HFF-Myc (cell line): ENCODE measurements at regions not wholly inside any gene's neighbourhood (a gene's known extent, or its start where the extent isn't known, plus 50 kb on each side); places are given as distances from the start of the nearest gene placed in this dataset.

Experiments used
- DNase-seq: peaks from one replicate; pipeline ENCODE4 v3.0.0-alpha.2; 2011; ENCODE audit warnings: low read depth; ENCODE audit errors: extremely low read depth
- H3K4me3 ChIP-seq: replicated peaks from 2 replicates; pipeline ENCODE4 v1.5.1; 2011; ENCODE audit warnings: low read depth, mild to moderate bottlenecking, control low read depth, low read length
- CTCF ChIP-seq: IDR thresholded peaks from 2 replicates; pipeline ENCODE4 v1.5.1; 2012; ENCODE audit warnings: mild to moderate bottlenecking, low read depth, low read length, control low read depth; ENCODE audit errors: missing control alignments

GRCh38 chr18:24662412-24662821, 202.0 kb downstream of the HRH4 start:
- H3K4me3 ChIP-seq: no peak overlapping the region
- TF ChIP-seq CTCF: no peak
- no peak for DNase-seq

DNA sequence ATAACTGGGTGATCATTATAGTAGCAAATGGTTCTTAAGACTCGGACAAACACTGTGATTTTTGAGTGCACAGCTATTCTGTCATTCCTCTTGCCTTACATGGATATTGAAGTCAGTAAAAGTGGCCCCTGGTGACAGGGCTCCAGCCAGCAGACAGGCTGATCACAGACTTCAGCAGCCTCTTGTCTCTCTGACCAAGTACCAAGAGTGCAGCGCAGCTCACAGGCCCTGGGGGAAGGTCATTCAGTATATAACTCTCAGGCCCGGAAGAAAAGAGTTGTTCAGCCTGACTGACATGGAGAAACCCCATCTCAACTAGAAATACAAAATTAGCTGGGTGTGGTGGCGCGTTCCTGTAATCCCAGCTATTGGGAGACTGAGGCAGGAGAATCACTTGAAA, 202.6 kb downstream of the HRH4 start:
- DNase-seq: no peak
- no peak for TF ChIP-seq CTCF
- no peak overlapping the region for H3K4me3 ChIP-seq

DNA sequence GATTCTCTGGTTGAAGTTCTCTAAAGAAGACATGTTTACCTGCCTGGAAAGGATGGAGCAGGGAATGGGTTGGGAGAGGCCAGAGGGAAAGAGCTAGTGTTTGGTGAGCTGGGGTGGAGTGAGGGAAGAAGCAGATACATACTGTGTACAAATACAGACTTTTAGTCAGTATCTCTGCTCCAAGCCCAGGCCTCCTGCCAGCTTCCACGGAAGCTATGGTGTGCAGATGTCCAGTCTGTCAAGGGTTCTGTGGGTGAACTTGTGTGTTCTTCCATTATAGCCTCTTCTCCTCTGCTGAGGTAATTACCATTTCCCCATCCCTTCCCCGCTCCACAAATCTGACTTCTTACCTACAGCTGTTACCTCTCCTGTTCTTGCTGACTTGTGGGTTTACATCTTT, 208.6 kb downstream of the HRH4 start:
- DNase-seq: no peak
- no peak overlapping the region for H3K4me3 ChIP-seq
- no peak for TF ChIP-seq CTCF

GRCh38 chr18:24669502-24669901, 209.1 kb downstream of the HRH4 start:
- DNase-seq: no peak
- TF ChIP-seq CTCF: no peak

GRCh38 chr18:24672165-24672941, 211.9 kb downstream of the HRH4 start:
- no peak overlapping the region for H3K4me3 ChIP-seq
- no peak for TF ChIP-seq CTCF
- no peak for DNase-seq

More at GRCh38 chr18:24669502-24669901, 209.1 kb downstream of the HRH4 start:
- H3K4me3 ChIP-seq: no peak overlapping the region

DNA sequence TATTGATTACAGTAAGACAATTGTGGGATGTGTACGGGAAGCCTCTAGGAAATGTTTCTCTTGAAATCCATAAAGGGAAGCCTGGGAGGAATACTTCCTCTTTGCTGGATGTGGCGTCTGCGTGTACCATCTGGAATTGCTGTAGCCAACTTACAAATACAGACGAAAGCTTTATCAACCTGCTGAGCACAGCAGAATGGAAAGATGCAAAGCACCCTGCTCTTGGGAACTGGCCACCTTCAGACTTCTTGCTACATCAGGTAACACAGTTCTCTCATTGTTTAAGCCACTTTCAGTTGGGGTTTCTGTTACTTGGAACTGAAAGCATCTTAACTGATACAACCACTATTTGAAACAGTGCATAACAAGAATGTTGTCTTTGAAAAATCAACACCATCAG, 213.8 kb downstream of the HRH4 start:
- H3K4me3 ChIP-seq: no peak overlapping the region
- DNase-seq: no peak
- no peak for TF ChIP-seq CTCF

DNA sequence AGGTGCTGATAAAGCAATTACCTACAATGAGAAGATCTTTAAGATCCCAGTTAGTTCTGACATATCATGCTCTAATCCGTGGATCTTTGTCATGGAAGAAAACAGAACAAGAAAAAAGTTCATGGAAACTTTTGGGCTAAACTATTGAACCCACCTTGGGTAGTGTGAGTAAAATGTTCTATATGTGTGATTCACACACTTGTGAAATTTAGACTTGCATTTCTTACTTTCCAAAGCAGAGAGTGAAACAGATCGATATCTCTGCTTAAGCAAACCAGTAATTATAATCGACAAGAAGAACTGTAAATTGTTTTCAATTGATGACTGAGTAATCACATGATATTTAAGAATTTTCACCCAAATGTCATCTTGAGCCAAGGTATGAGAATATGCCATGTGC, 214.2 kb downstream of the HRH4 start:
- H3K4me3 ChIP-seq: no peak overlapping the region
- DNase-seq: no peak
- TF ChIP-seq CTCF: no peak
